ENCODE measurements at regions not wholly inside any gene's neighbourhood (a gene's known extent, or its start where the extent isn't known, plus 50 kb on each side); places are given as distances from the start of the nearest gene placed in this dataset.
A peak's percentile ranks its signal among the peaks of the same experiment; 100 is the strongest.

DNA sequence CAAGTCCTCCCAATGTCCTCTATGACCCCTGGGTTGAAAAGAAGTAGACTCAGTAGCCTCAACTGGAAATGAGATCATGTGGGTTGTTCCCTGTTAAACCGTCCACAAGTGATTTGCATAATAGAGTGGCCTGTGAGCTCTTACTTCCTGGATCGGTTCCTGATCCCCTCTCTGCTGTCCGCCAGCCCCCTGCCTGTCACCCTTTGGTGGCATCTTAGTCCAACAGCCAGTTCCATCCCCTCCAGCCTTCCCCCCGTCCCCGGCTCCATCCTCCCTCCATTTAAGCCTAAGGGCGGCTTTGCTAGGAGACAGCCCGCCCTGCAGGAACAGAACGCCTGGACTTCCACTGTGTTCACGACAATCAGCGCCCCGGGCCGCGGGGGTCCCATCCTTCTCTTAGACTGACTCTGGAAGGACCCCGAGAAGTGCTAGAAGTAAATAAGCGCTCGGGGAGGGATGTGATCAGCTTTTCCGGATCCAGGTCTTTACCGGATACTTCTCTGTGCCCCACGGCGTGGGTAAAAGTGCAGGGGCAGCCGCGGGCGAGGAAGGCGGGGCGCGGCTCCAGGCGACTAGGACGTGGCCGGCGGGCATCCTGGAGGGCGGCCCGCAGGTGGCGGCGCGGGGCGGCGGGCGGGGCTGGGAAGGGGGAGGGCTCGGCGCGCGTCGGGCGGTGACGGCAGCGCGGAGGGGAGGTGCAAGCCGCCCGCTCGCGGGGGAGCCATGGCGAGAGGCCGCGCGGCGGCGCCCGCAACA lies 51.2 kb upstream of the ULK4 start:
- DNase-seq (ENCODE audit: low spot score), result peak; percentile 87

DNA sequence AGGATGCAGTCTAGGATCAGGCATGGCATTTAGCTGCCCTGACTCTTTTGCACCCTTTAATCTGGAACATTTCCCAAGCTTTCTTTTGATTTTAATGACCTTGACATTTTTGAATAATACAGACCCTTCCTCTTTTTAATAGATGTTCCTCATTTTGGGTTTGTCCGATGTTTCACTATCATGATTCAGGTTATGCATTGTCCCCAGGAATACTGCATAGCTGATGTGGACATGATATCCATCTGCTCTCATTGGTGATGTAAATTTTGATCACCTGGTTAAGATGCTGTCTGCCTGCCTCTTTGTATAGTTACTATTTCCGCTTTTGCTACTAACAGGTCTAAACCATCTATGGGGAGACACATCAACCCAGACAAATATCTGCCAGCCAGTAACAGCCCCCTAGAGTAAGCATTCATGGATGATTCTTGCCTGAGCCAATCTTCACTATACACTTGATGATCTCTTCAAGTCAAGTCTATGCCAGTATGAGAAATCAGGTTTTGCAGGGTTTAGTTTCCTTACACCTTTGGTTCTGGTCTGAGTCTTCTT lies 50.6 kb upstream of the ULK4 start:
- DNase-seq (ENCODE audit: low spot score), result no peak
